Esophagus squamous epithelium (tissue), 5 donors: ENCODE measurements at regions not wholly inside any gene's neighbourhood (a gene's known extent, or its start where the extent isn't known, plus 50 kb on each side); places are given as distances from the start of the nearest gene placed in this dataset.

Source experiments
- DNase-seq: peaks from one replicate; lab custom pipeline; 2025; lab: John Stamatoyannopoulos, UW
- H3K27ac ChIP-seq, 4 donors: fragments of 200-600 bp; sonication (generic); one replicate each; pipeline ENCODE4 v1.5.1; 2016 to 2019; ENCODE audit warnings: mild to moderate bottlenecking in 1 of 4
- H3K27me3 ChIP-seq, 4 donors: fragments of 200-600 bp; sonication (generic); 1 replicate in 3 of 4; 2 replicates in 1 of 4; pipeline versions ENCODE4 v1.5.1 to v1.6.0; 2017 to 2021; ENCODE audit warnings: antibody characterized with exemption in 1 of 4
- H3K36me3 ChIP-seq, 3 donors: fragments of 200-600 bp; sonication (generic); one replicate each; pipeline ENCODE4 v1.5.1; 2016 to 2019
- H3K4me1 ChIP-seq, 3 donors: fragments of 200-600 bp; sonication (generic); one replicate each; pipeline ENCODE4 v1.5.1; 2017 to 2019
- H3K4me3 ChIP-seq, 4 donors: fragments of 200-600 bp; sonication (generic); 1 replicate in 3 of 4; 2 replicates in 1 of 4; pipeline ENCODE4 v1.5.1; 2016 to 2019; ENCODE audit warnings: mild to moderate bottlenecking in 2 of 4, moderate library complexity in 1 of 4
- H3K9me3 ChIP-seq, 3 donors: fragments of 200-600 bp; sonication (generic); one replicate each; pipeline ENCODE4 v1.5.1; 2016 to 2019
- POLR2A ChIP-seq, 4 donors: fragments of 450-650 bp; IDR thresholded peaks; one replicate each; pipeline ENCODE4 v1.6.1; 2017; ENCODE audit warnings: antibody characterized with exemption in 4 of 4, mild to moderate bottlenecking in 4 of 4, moderate library complexity in 3 of 4
- WGBS, 2 donors: methylation state at CpG; one replicate each; pipeline ENCODE4 v1.1.5; 2018; 5-methylcytosine and 5-hydroxymethylcytosine counted together
- intact Hi-C: fragments of 100-400 bp; cut with DNase I; formaldehyde crosslinking; loops from one replicate; pipeline ENCODE4 v1.15.0; 2022
- TF ChIP-seq, protein P1 (sequence below), 6 experiments: fragments of 450-650 bp in 4 of 6; fragments of 200-600 bp in 2 of 6; sonication (generic) in 2 of 6; IDR thresholded peaks; one replicate each; pipeline ENCODE4 v1.5.1; 2016 to 2019; ENCODE audit warnings: antibody characterized with exemption in 6 of 6, mild to moderate bottlenecking in 4 of 6, moderate library complexity in 4 of 6
- donor health status: DM: yes; HTN: yes; CAD: no.

DNA sequence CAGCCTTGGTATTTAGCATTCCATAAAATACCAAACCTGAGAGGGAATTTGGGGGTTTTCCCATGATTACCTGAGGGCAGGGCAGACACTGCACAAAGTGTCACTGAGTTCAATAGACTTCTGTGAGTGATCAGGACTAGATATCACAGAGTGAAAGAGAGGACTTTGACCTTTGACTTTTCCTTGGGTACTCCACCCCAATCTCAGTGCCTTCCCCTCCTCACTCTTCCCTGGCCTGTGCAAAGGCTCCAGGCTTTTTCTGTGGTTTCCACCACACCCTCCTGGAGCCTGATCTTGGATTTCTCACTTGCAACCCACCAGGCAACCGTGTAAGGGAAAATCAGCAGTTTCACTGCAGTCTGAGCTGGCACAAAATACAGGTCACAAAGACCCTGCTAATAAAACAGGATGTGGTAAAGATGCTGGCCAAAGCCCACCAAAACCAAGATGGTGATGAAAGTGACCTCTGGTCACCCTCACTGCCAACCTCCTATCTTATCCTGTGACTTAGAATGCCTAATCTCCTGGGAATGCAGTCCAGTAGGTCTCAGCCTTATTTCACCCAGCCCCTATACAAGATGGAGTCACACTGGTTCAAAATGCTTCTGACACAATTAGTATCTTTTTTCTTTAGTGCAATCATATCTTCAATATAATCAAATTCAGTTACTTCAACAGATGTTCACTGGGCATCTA lies 64.0 kb downstream of the BOD1L2 start:
- 33 to 63% methylated on average over 1 of the region's 1 CpG for WGBS, 2 donors
- Histone ChIP-seq H3K27me3 (peaks cover 0 to 35% (median 0%) of the 10 kb centered on the region in 4 donors), H3K4me1 (peaks cover 0 to 15% (median 5%) of the 10 kb centered on the region in 3 donors), H3K36me3 (no peaks in the 10 kb centered on the region), H3K9me3 (no peaks in the 10 kb centered on the region), H3K4me3 (no peak overlapping the region), H3K27ac (no peak overlapping the region)
- TF ChIP-seq POLR2A (IDR thresholded peaks at IDR 0.05): no peak
- DNase-seq: no peak
- intact Hi-C loops: no loop called here

DNA sequence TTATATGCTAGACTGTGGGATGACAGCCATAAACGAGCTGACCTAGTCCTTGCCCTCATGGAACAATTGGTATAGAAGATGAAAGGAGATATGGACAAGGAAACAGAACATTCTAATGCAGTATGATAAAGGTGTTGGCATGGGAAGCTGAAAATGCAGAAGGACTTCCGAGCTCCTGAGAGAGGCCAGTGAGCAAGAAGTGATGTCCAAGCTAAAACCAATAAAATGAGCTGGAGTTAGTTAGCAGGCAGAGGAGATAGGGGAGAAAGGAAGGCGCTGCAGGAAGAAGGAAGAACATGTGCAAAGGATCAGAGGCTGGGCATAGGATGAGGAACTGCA lies 64.5 kb downstream of the BOD1L2 start:
- Histone ChIP-seq H3K4me3 (no peak overlapping the region), H3K27ac (no peak overlapping the region), H3K4me1 (peaks cover 0 to 15% (median 5%) of the 10 kb centered on the region in 3 donors), H3K36me3 (no peaks in the 10 kb centered on the region), H3K27me3 (peaks cover 0 to 35% (median 0%) of the 10 kb centered on the region in 4 donors), H3K9me3 (no peaks in the 10 kb centered on the region)
- DNase-seq: no peak
- no peak for TF ChIP-seq POLR2A (IDR thresholded peaks at IDR 0.05)
- TF ChIP-seq, protein P1, sequence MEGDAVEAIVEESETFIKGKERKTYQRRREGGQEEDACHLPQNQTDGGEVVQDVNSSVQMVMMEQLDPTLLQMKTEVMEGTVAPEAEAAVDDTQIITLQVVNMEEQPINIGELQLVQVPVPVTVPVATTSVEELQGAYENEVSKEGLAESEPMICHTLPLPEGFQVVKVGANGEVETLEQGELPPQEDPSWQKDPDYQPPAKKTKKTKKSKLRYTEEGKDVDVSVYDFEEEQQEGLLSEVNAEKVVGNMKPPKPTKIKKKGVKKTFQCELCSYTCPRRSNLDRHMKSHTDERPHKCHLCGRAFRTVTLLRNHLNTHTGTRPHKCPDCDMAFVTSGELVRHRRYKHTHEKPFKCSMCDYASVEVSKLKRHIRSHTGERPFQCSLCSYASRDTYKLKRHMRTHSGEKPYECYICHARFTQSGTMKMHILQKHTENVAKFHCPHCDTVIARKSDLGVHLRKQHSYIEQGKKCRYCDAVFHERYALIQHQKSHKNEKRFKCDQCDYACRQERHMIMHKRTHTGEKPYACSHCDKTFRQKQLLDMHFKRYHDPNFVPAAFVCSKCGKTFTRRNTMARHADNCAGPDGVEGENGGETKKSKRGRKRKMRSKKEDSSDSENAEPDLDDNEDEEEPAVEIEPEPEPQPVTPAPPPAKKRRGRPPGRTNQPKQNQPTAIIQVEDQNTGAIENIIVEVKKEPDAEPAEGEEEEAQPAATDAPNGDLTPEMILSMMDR (IDR thresholded peaks at IDR 0.05): no peak
- 55 to 58% methylated on average over 3 of the region's 3 CpGs for WGBS, 2 donors
- intact Hi-C loops: no loop called here

DNA sequence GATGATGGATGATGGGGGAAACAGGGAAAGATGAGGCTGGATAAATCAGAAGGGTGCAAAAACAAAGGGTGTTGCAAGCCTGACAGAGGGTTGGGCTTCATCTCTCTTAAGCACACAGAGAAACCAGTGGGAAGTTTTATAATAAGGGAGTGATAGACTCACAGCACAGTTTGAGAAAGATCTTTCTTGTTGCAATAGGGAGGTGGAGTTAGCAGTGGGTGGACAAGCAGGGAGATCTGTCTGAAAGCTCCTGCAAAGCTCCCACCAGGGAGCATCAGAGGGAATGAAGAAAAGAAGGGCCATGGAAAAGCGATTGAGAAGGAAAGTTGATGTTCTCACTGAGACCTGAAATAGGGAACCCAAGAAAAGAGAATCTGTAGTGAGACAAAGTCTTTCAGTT lies 64.9 kb downstream of the BOD1L2 start:
- no peak overlapping the region for H3K27ac ChIP-seq
- H3K4me1 ChIP-seq: peaks cover 0 to 15% (median 5%) of the 10 kb centered on the region in 3 donors
- no peak overlapping the region for H3K4me3 ChIP-seq
- H3K27me3 ChIP-seq: peaks cover 0 to 35% (median 0%) of the 10 kb centered on the region in 4 donors
- 47 to 76% methylated on average over 1 of the region's 1 CpG for WGBS, 2 donors
- no peak for DNase-seq
- intact Hi-C loops: no loop called here
- no peak for TF ChIP-seq POLR2A (IDR thresholded peaks at IDR 0.05)
- TF ChIP-seq, protein P1 (IDR thresholded peaks at IDR 0.05): no peak
- H3K9me3 ChIP-seq: no peaks in the 10 kb centered on the region
- no peaks in the 10 kb centered on the region for H3K36me3 ChIP-seq

DNA sequence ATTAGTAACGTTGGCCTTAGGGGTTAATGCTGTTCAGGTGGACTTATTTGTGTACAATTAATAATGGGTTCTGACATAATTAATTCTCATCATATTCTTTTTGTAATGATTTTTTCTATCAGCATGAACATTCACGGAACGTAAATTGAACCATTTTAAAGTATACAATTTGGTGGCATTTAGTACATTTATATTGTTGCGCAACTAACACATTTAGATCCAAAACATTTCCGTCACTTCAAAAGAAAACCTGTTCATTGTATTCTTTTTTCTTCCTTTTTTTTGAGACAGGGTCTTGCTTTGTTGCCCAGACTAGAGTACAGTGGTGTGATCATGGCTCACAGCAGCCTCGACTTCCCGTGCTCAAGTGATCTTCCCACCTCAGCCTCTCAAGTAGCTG lies 65.8 kb downstream of the BOD1L2 start:
- Histone ChIP-seq H3K27me3 (peaks cover 0 to 35% (median 0%) of the 10 kb centered on the region in 4 donors), H3K4me1 (peaks cover 0 to 15% (median 5%) of the 10 kb centered on the region in 3 donors), H3K27ac (no peak overlapping the region), H3K9me3 (no peaks in the 10 kb centered on the region), H3K4me3 (no peak overlapping the region), H3K36me3 (no peaks in the 10 kb centered on the region)
- 77 to 85% methylated on average over 7 of the region's 7 CpGs for WGBS, 2 donors
- no peak for TF ChIP-seq POLR2A (IDR thresholded peaks at IDR 0.05)
- intact Hi-C loops: no loop called here
- no peak for DNase-seq

DNA sequence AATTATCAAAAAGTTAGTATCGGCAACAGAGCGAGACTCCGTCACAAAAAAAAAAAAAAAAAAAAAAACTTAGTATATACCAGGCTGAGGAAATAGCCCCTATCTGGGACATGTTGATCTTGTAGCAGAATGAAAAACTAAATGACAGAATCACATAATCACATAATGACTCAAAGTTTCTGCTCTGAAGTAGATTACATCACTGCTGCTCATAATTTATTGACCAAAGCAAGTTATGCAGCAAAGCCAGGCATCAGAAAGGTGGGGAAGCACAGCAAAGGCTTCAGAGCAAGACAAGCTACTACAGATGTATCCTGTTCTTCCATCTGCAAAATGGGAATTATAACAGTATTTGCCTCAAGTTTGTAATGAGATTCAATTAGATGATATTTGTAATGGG lies 68.1 kb downstream of the BOD1L2 start:
- no peak overlapping the region for H3K4me3 ChIP-seq
- no peak overlapping the region for H3K27ac ChIP-seq
- 91 to 97% methylated on average over 3 of the region's 3 CpGs for WGBS, 2 donors
- TF ChIP-seq POLR2A (IDR thresholded peaks at IDR 0.05): no peak
- TF ChIP-seq, protein P1 (IDR thresholded peaks at IDR 0.05): no peak
- H3K4me1 ChIP-seq: peaks cover 0 to 10% (median 1%) of the 10 kb centered on the region in 3 donors
- H3K27me3 ChIP-seq: peaks cover 0 to 18% (median 0%) of the 10 kb centered on the region in 4 donors
- intact Hi-C loops: no loop called here
- H3K36me3 ChIP-seq: no peaks in the 10 kb centered on the region
- no peaks in the 10 kb centered on the region for H3K9me3 ChIP-seq
- DNase-seq: no peak

DNA sequence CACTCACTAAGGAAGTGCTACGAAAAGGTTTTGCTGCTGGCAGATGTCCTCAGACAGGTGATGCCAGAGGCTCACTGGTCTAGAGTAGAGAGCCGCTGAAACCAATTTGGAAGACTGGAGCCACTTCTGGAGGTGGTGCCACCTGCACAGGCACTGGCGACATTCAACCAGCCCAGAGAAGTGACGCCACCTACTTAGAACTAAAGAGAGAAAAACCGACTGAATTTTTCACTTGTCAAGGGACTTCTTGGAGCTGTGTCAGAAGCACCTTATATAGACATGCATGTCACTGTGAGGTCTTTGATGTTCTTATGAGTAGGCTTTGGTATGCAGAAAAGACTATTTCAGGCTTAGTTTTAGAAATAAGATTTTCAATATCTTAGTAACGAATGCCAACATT lies 71.4 kb downstream of the BOD1L2 start:
- intact Hi-C loops: no loop called here
- TF ChIP-seq POLR2A (IDR thresholded peaks at IDR 0.05): no peak
- TF ChIP-seq, protein P1 (IDR thresholded peaks at IDR 0.05): no peak
- no peaks in the 10 kb centered on the region for H3K9me3 ChIP-seq
- no peak for DNase-seq
- 66 to 85% methylated on average over 6 of the region's 6 CpGs for WGBS, 2 donors
- no peaks in the 10 kb centered on the region for H3K4me1 ChIP-seq
- no peak overlapping the region for H3K27ac ChIP-seq
- peaks cover 0 to 10% (median 0%) of the 10 kb centered on the region in 4 donors for H3K27me3 ChIP-seq
- H3K4me3 ChIP-seq: no peak overlapping the region
- H3K36me3 ChIP-seq: no peaks in the 10 kb centered on the region
